Parathyroid adenoma (tissue), 2 donors: ENCODE measurements at regions not wholly inside any gene's neighbourhood (a gene's known extent, or its start where the extent isn't known, plus 50 kb on each side); places are given as distances from the start of the nearest gene placed in this dataset.

Source experiments
- H2AFZ ChIP-seq: fragments of 300-600 bp; sonication (generic); one replicate; pipeline ENCODE4 v1.7.0; 2017; ENCODE audit warnings: antibody characterized with exemption, mild to moderate bottlenecking
- H3K27ac ChIP-seq: fragments of 300-600 bp; sonication (generic); one replicate; pipeline ENCODE4 v1.7.0; 2017
- H3K27me3 ChIP-seq: fragments of 300-600 bp; sonication (generic); one replicate; pipeline ENCODE4 v1.7.0; 2017; ENCODE audit warnings: low read length; ENCODE audit not compliant: control insufficient read depth, insufficient read depth
- H3K36me3 ChIP-seq: fragments of 300-600 bp; sonication (generic); one replicate; pipeline ENCODE4 v1.7.0; 2017; ENCODE audit warnings: low read length; ENCODE audit not compliant: control insufficient read depth, insufficient read depth
- H3K4me1 ChIP-seq: fragments of 300-600 bp; sonication (generic); one replicate; pipeline ENCODE4 v1.7.0; 2017; ENCODE audit warnings: control low read depth
- H3K4me2 ChIP-seq: fragments of 300-600 bp; sonication (generic); one replicate; pipeline ENCODE4 v1.7.0; 2017; ENCODE audit warnings: low read length
- H3K4me3 ChIP-seq: fragments of 300-600 bp; sonication (generic); one replicate; pipeline ENCODE4 v1.7.0; 2017; ENCODE audit warnings: low read depth, low read length
- H3K79me2 ChIP-seq: fragments of 300-600 bp; sonication (generic); one replicate; pipeline ENCODE4 v1.7.0; 2017; ENCODE audit warnings: control low read depth
- H3K9ac ChIP-seq: fragments of 300-600 bp; sonication (generic); one replicate; pipeline ENCODE4 v1.7.0; 2017; ENCODE audit warnings: mild to moderate bottlenecking
- H3K9me3 ChIP-seq: fragments of 300-600 bp; sonication (generic); one replicate; pipeline ENCODE4 v1.7.0; 2017; ENCODE audit warnings: low read length; ENCODE audit not compliant: control insufficient read depth
- CTCF ChIP-seq: fragments of 300-600 bp; sonication (generic); IDR thresholded peaks from one replicate; pipeline ENCODE4 v1.7.0; 2017; ENCODE audit warnings: antibody characterized with exemption, mild to moderate bottlenecking
- donor health status: primary hyperparathyroidism.

- TF ChIP-seq CTCF, result no peak
- Histone ChIP-seq H3K4me3 (no peak overlapping the region), H3K9me3 (no peaks in the 10 kb centered on the region), H3K4me1 (no peaks in the 10 kb centered on the region), H3K9ac (no peak overlapping the region), H3K36me3 (no peaks in the 10 kb centered on the region), H2AFZ (no peak overlapping the region), H3K79me2 (no peaks in the 10 kb centered on the region), H3K27ac (no peak overlapping the region), H3K27me3 (no peaks in the 10 kb centered on the region), H3K4me2 (no peak overlapping the region)
Observed at GRCh38 chr17:65415991-65416390, 145.5 kb downstream of the AXIN2 start.

GRCh38 chr17:65413390-65413789 is 148.1 kb downstream of the AXIN2 start:
- Histone ChIP-seq H3K4me2 (no peak overlapping the region), H3K4me1 (no peaks in the 10 kb centered on the region), H3K27me3 (no peaks in the 10 kb centered on the region), H3K79me2 (no peaks in the 10 kb centered on the region), H3K9ac (no peak overlapping the region), H3K9me3 (no peaks in the 10 kb centered on the region), H3K36me3 (no peaks in the 10 kb centered on the region), H3K27ac (no peak overlapping the region), H3K4me3 (no peak overlapping the region), H2AFZ (no peak overlapping the region)
- no peak for TF ChIP-seq CTCF

GRCh38 chr17:65409381-65409780 is 152.1 kb downstream of the AXIN2 start:
- Histone ChIP-seq H3K4me1 (no peaks in the 10 kb centered on the region), H3K36me3 (no peaks in the 10 kb centered on the region), H2AFZ (no peak overlapping the region), H3K27me3 (no peaks in the 10 kb centered on the region), H3K9ac (no peak overlapping the region), H3K79me2 (no peaks in the 10 kb centered on the region), H3K9me3 (no peaks in the 10 kb centered on the region), H3K4me3 (no peak overlapping the region), H3K27ac (no peak overlapping the region), H3K4me2 (no peak overlapping the region)
- no peak for TF ChIP-seq CTCF

- no peak for TF ChIP-seq CTCF
- Histone ChIP-seq H3K4me3 (no peak overlapping the region), H3K4me2 (no peak overlapping the region), H3K9me3 (no peaks in the 10 kb centered on the region), H3K79me2 (no peaks in the 10 kb centered on the region), H3K27me3 (no peaks in the 10 kb centered on the region), H2AFZ (no peak overlapping the region), H3K4me1 (no peaks in the 10 kb centered on the region), H3K9ac (no peak overlapping the region), H3K27ac (no peak overlapping the region), H3K36me3 (no peaks in the 10 kb centered on the region)
Observed at GRCh38 chr17:65408050-65408449, 153.4 kb downstream of the AXIN2 start.

- Histone ChIP-seq H3K27ac (no peak overlapping the region), H3K27me3 (no peaks in the 10 kb centered on the region), H3K4me2 (no peak overlapping the region), H3K4me1 (no peaks in the 10 kb centered on the region), H3K4me3 (no peak overlapping the region), H3K36me3 (no peaks in the 10 kb centered on the region), H3K9ac (no peak overlapping the region), H3K79me2 (no peaks in the 10 kb centered on the region), H3K9me3 (no peaks in the 10 kb centered on the region), H2AFZ (no peak overlapping the region)
- TF ChIP-seq CTCF, result no peak
Observed at GRCh38 chr17:65407017-65407416, 154.4 kb downstream of the AXIN2 start.
